ENCODE measurements at regions not wholly inside any gene's neighbourhood (a gene's known extent, or its start where the extent isn't known, plus 50 kb on each side); places are given as distances from the start of the nearest gene placed in this dataset.
A peak's percentile ranks its signal among the peaks of the same experiment; 100 is the strongest.
"Not testable (repeated sequence)": the region's sequence is repeated elsewhere in the genome, so short reads cannot be mapped to it uniquely, and the experiment has no call there.

GRCh38 chr6:27826612-27826985 is 85.6 kb downstream of the OR2B2 start:
- not testable (repeated sequence) for DNase-seq (ENCODE audit: low spot score)

GRCh38 chr6:27825848-27826611 is 86.2 kb downstream of the OR2B2 start:
- not testable (repeated sequence) for DNase-seq (ENCODE audit: low spot score)

- no peak for DNase-seq (ENCODE audit: low spot score)
These were observed 87.0 kb downstream of the OR2B2 start for GRCh38 chr6:27825025-27825793.

- DNase-seq (ENCODE audit: low spot score): peak; percentile 64
These were observed 87.8 kb downstream of the OR2B2 start for GRCh38 chr6:27824211-27825024.

GRCh38 chr6:27823714-27824210 is 88.4 kb downstream of the OR2B2 start:
- DNase-seq (ENCODE audit: low spot score): peak; percentile 37

GRCh38 chr6:27816906-27817305 is 95.3 kb downstream of the OR2B2 start:
- no peak for DNase-seq (ENCODE audit: low spot score)

- DNase-seq (ENCODE audit: low spot score): no peak
These were observed 97.4 kb downstream of the OR2B2 start for GRCh38 chr6:27814665-27815424.

- not testable (repeated sequence) for DNase-seq (ENCODE audit: low spot score)
These were observed 97.9 kb downstream of the OR2B2 start for GRCh38 chr6:27814415-27814664.

GRCh38 chr6:27812805-27813492 is 99.2 kb downstream of the OR2B2 start:
- DNase-seq (ENCODE audit: low spot score): no peak

- DNase-seq (ENCODE audit: low spot score): no peak
These were observed 100.0 kb downstream of the OR2B2 start for GRCh38 chr6:27812078-27812804.

GRCh38 chr6:27811451-27811772 is 100.8 kb downstream of the OR2B2 start:
- no peak for DNase-seq (ENCODE audit: low spot score)

- no peak for DNase-seq (ENCODE audit: low spot score)
These were observed 101.3 kb downstream of the OR2B2 start for GRCh38 chr6:27810768-27811450.

GRCh38 chr6:27809939-27810767 is 102.0 kb downstream of the OR2B2 start:
- peak; percentile 97 for DNase-seq (ENCODE audit: low spot score)

- DNase-seq (ENCODE audit: low spot score): no peak
These were observed 102.9 kb downstream of the OR2B2 start for GRCh38 chr6:27809067-27809938.

- DNase-seq (ENCODE audit: low spot score): peak; percentile 36
These were observed 103.7 kb downstream of the OR2B2 start for GRCh38 chr6:27808242-27809066.

- peak; percentile 97 for DNase-seq (ENCODE audit: low spot score)
These were observed 104.6 kb downstream of the OR2B2 start for GRCh38 chr6:27807441-27808241.
